ENCODE measurements at regions not wholly inside any gene's neighbourhood (a gene's known extent, or its start where the extent isn't known, plus 50 kb on each side); places are given as distances from the start of the nearest gene placed in this dataset.
A peak's percentile ranks its signal among the peaks of the same experiment; 100 is the strongest.

- TF ChIP-seq ZBTB11 (CRISPR knock-in tag; IDR thresholded peaks at IDR 0.05) (no peak), IRF3 (IDR thresholded peaks at IDR 0.05) (no peak), SMARCA5 (IDR thresholded peaks at IDR 0.05) (peak; percentile 98), SIX5 (IDR thresholded peaks at IDR 0.05; ENCODE audit: low read depth, low read length, severe bottlenecking) (no peak), BCL3 (IDR thresholded peaks at IDR 0.05; ENCODE audit: borderline replicate concordance, insufficient read depth, low read depth, low read length, poor library complexity, severe bottlenecking) (no peak), SP1 (IDR thresholded peaks at IDR 0.05; ENCODE audit: low read depth, low read length) (peak; percentile 42), NBN (IDR thresholded peaks at IDR 0.05) (no peak), ASH2L (IDR thresholded peaks at IDR 0.05; ENCODE audit: borderline replicate concordance, low read depth) (no peak), ZNF687 (IDR thresholded peaks at IDR 0.05) (no peak), BCLAF1 (IDR thresholded peaks at IDR 0.05) (no peak), ZNF217 (IDR thresholded peaks at IDR 0.05) (no peak), RBBP5 (conservative IDR thresholded peaks at IDR 0.05) (no peak)
Observed at GRCh38 chr11:129750343-129751292, 65.0 kb upstream of the TMEM45B start (continued).
